Fibroblast of villous mesenchyme (primary cell): ENCODE measurements at regions not wholly inside any gene's neighbourhood (a gene's known extent, or its start where the extent isn't known, plus 50 kb on each side); places are given as distances from the start of the nearest gene placed in this dataset.
"Not testable (repeated sequence)": the region's sequence is repeated elsewhere in the genome, so short reads cannot be mapped to it uniquely, and the experiment has no call there.

Experiments used
- DNase-seq: peaks from one replicate; pipeline ENCODE4 v3.0.0-alpha.2; 2010; ENCODE audit warnings: low read depth
- H3K4me3 ChIP-seq: 2 replicates; pipeline ENCODE4 v1.5.1; 2011; ENCODE audit warnings: low read depth, mild to moderate bottlenecking, low read length
- TF ChIP-seq, protein P1 (sequence below): IDR thresholded peaks from 2 replicates; pipeline ENCODE4 v1.5.1; 2012; ENCODE audit warnings: low read depth, mild to moderate bottlenecking, low read length; ENCODE audit not compliant: insufficient read depth

DNA sequence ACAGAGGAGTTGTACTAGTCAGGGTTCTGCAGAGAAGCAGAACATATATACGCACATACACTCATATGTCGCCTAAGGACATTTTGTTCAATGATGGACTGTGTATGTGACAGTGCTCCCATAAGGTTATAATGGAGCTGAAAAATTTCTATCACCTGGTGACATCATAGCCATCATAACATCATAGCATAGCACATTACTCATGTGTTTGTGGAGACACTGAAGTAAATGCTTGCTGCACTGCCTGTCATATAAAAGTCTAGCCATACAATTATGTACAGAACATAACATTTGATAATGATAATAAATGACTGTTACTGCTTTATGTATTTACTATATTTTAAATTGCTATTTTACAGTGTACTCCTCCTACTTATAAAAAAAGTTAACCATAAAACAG is 83.1 kb downstream of the TSN start:
- H3K4me3 ChIP-seq, result no peak overlapping the region
- TF ChIP-seq, protein P1, sequence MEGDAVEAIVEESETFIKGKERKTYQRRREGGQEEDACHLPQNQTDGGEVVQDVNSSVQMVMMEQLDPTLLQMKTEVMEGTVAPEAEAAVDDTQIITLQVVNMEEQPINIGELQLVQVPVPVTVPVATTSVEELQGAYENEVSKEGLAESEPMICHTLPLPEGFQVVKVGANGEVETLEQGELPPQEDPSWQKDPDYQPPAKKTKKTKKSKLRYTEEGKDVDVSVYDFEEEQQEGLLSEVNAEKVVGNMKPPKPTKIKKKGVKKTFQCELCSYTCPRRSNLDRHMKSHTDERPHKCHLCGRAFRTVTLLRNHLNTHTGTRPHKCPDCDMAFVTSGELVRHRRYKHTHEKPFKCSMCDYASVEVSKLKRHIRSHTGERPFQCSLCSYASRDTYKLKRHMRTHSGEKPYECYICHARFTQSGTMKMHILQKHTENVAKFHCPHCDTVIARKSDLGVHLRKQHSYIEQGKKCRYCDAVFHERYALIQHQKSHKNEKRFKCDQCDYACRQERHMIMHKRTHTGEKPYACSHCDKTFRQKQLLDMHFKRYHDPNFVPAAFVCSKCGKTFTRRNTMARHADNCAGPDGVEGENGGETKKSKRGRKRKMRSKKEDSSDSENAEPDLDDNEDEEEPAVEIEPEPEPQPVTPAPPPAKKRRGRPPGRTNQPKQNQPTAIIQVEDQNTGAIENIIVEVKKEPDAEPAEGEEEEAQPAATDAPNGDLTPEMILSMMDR, result no peak
- no peak for DNase-seq

DNA sequence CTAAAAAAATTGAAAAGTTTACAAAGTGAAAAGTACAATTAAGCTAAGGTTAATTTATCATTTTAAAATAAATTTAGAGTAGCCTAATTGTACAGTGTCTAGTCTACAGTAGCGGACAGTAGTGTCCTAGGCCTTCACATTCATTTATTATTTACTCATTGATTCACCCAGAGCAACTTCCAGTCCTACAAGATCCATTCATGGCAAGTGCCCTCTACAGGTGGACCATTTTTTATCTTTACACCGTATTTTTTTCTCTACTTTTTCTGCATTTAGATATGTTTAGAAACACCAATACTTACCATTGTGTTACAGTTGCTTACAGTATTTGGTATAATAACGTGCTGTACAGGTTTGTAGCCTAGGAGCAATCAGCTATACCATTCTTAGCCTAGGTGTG is 84.1 kb downstream of the TSN start:
- TF ChIP-seq, protein P1, result no peak
- no peak for DNase-seq
- H3K4me3 ChIP-seq, result no peak overlapping the region

DNA sequence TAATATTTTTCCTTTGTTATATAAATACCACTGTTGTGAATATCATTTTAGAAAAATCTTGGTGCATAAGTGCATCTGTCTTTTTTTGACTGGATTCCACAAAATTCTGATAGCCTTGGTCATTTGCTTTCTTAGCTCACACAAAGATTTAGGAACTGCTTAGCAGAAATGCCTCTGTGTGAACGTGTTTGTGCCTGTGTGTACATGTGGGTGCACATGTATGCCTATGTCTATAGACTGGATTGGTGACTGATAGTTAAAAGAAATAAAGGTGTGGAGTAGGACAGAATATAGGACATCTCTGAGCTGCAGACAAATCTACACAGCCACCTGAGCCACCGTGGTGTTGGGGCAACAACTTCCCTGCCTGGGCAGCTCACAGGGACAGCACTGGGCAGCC is 93.8 kb downstream of the TSN start:
- no peak overlapping the region for H3K4me3 ChIP-seq
- TF ChIP-seq, protein P1, result no peak

DNA sequence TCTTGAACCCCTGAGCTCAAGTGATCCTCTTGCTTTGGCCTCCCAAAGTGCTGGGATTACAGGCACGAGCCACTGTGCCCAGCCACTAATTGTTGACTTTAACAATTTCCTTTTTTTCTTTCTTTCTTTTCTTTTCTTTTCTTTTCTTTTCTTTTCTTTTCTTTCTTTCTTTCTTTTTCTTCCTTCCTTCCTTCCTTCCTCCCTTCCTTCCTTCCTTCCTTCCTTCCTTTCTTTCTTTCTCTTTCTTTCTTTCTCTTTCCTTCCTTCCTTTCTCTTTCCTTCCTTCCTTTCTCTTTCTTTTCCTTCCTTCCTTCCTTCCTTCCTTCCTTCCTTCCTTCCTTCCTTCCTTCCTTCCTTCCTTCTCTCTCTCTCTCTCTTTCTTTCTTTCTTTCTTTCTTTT is 97.7 kb downstream of the TSN start:
- H3K4me3 ChIP-seq, DNase-seq: not testable (repeated sequence)

More for the DNA sequence above, 93.8 kb downstream of the TSN start:
- no peak for DNase-seq

DNA sequence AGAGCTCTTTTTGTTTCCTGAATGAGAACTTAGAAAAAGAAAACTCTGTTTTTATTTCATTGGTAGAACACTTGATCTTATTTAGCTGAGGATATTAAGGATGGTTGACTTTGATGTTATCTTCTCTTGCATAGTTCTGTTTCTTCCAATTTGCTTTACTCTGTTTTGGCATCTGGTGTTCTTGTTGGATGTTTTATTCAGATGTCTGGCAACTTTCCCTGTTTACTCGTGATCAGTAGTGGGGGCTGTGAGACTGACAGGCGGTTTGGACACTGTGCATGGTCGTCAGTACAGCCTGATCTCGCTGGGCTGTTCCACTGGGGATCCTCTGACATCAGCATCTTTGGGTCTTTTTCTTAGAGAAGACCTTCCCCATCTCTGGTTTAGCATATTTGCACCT is 100.1 kb downstream of the TSN start:
- no peak overlapping the region for H3K4me3 ChIP-seq
- TF ChIP-seq, protein P1, result no peak
- DNase-seq, result no peak

DNA sequence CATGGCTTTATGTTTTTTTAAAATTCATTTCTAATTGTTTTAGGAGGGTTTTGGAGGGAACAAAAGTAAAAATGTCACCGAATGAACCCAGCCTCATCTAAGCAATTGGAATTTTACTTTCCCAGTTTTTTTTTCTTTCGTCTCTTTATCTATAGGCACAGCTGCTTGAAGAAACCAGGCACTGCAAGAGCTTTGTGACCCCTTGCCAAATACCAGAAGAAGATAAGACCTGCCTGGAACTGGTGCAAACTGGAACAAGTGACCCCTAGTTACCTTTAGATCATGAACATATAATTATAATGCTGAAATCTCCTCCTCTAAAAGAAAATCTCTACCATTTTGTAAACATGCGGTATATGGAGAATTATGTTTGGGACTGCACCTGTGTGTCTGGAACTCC is 100.9 kb downstream of the TSN start:
- no peak overlapping the region for H3K4me3 ChIP-seq
- TF ChIP-seq, protein P1, result no peak
- DNase-seq, result no peak

DNA sequence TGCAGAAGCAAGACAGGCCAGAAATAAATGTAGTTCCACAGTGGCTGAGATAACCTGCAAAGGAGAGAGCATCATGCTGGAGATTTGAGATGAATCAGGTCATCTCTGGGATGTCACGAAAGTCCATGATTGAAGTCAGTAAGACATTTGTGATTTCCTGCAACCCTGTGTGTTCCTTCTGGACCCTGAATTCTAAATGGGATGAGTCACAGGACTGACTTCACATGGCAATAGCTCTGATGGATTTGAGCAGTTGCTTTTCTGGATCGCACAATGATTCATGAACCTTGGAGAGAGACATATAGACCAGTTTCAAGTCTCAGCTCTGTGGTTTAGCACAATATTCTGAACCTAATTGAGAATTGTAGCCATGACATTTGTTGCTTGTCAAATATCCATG is 102.9 kb downstream of the TSN start:
- TF ChIP-seq, protein P1, result no peak
- H3K4me3 ChIP-seq, result no peak overlapping the region
- DNase-seq, result no peak
